ENCODE measurements at regions not wholly inside any gene's neighbourhood (a gene's known extent, or its start where the extent isn't known, plus 50 kb on each side); places are given as distances from the start of the nearest gene placed in this dataset.

DNA sequence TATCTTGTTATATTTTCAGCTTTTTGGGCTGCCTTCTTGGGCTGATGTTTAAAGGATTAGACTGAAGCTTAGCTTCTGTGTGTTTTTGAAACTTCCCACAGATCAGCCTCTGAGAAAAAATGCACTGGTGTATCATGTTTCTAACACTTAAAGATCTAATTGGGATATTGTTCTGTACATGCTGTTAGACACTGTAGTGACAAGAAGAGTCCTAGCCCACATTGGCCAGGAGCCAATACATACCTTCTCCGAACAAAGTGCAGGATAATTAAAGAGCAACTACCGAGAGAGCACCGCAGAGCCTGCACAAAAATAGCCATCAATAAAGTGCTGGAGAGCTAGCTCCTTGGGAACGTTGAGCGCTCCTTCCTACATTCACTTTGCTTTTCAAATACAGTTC, 289.4 kb upstream of the SP8 start:
- Histone ChIP-seq H3K27ac (ENCODE audit: control insufficient read depth, insufficient read depth) (no peak overlapping the region), H3K9me3 (replicated peaks; ENCODE audit: control insufficient read depth, insufficient read depth, low read length) (no peaks in the 10 kb centered on the region), H3K4me2 (ENCODE audit: control insufficient read depth, insufficient read depth) (no peak overlapping the region), H3K4me1 (ENCODE audit: control insufficient read depth, insufficient read depth, low read length) (no peaks in the 10 kb centered on the region), H3K4me3 (no peak overlapping the region), H4K20me1 (ENCODE audit: control insufficient read depth, insufficient read depth) (no peaks in the 10 kb centered on the region), H3K36me3 (ENCODE audit: control insufficient read depth in 2 of 2, insufficient read depth in 2 of 2, low read length in 1 of 2) (no peaks in the 10 kb centered on the region), H3K79me2 (ENCODE audit: control insufficient read depth, insufficient read depth, low read length) (no peaks in the 10 kb centered on the region), H3K27me3 (replicated peaks in 1 of 2; ENCODE audit: control insufficient read depth in 2 of 2, insufficient read depth in 2 of 2, low read length in 1 of 2) (no peaks in the 10 kb centered on the region), H3K9ac (ENCODE audit: control insufficient read depth, insufficient read depth, low read length) (no peak overlapping the region), H2AFZ (ENCODE audit: control insufficient read depth, low read depth, low read length) (no peak overlapping the region)
- intact Hi-C loops (cut with micrococcal nuclease; ENCODE audit: unreplicated experiment) (no loop called here), in situ Hi-C loops (cut with MboI) (no loop called here)
- ChIA-PET SMC1A (ENCODE audit: uncharacterized antibody, unreplicated experiment) (interaction anchor here (1.4 kb wide), 1 partner anchor 33 kb away, joined by 4 read pairs; no protein-coding TSS in a partner anchor), RAD21 (ENCODE audit: unreplicated experiment) (no interaction called here), POLR2A (no interaction called here), CTCF (interaction anchor here (1.2 to 1.7 kb wide), 3 partner anchors 19 to 250 kb away, joined by 3 to 6 read pairs (median 4); no protein-coding TSS in a partner anchor)
- no peak for ATAC-seq
- 40% methylated on average over 5 of the region's 5 CpGs for WGBS (ENCODE audit: insufficient coverage, insufficient replicate concordance, low lambda C conversion rate, missing lambda C conversion rate)
- FAIRE-seq: no peak
- no TSS peak for BruUV-seq (replicated peaks)
- TF ChIP-seq RCOR1 (conservative IDR thresholded peaks at IDR 0.05; ENCODE audit: low read depth, low read length): no peak
- TF ChIP-seq SIX5 (IDR thresholded peaks at IDR 0.05; ENCODE audit: low read depth, low read length, severe bottlenecking): no peak
- no peak for TF ChIP-seq ZNF24 (IDR thresholded peaks at IDR 0.05)
- TF ChIP-seq, protein P1, sequence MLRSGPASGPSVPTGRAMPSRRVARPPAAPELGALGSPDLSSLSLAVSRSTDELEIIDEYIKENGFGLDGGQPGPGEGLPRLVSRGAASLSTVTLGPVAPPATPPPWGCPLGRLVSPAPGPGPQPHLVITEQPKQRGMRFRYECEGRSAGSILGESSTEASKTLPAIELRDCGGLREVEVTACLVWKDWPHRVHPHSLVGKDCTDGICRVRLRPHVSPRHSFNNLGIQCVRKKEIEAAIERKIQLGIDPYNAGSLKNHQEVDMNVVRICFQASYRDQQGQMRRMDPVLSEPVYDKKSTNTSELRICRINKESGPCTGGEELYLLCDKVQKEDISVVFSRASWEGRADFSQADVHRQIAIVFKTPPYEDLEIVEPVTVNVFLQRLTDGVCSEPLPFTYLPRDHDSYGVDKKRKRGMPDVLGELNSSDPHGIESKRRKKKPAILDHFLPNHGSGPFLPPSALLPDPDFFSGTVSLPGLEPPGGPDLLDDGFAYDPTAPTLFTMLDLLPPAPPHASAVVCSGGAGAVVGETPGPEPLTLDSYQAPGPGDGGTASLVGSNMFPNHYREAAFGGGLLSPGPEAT (IDR thresholded peaks at IDR 0.05; ENCODE audit: low read depth): no peak
- TF ChIP-seq, protein P2, sequence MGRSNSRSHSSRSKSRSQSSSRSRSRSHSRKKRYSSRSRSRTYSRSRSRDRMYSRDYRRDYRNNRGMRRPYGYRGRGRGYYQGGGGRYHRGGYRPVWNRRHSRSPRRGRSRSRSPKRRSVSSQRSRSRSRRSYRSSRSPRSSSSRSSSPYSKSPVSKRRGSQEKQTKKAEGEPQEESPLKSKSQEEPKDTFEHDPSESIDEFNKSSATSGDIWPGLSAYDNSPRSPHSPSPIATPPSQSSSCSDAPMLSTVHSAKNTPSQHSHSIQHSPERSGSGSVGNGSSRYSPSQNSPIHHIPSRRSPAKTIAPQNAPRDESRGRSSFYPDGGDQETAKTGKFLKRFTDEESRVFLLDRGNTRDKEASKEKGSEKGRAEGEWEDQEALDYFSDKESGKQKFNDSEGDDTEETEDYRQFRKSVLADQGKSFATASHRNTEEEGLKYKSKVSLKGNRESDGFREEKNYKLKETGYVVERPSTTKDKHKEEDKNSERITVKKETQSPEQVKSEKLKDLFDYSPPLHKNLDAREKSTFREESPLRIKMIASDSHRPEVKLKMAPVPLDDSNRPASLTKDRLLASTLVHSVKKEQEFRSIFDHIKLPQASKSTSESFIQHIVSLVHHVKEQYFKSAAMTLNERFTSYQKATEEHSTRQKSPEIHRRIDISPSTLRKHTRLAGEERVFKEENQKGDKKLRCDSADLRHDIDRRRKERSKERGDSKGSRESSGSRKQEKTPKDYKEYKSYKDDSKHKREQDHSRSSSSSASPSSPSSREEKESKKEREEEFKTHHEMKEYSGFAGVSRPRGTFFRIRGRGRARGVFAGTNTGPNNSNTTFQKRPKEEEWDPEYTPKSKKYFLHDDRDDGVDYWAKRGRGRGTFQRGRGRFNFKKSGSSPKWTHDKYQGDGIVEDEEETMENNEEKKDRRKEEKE (IDR thresholded peaks at IDR 0.05): no peak
- TF ChIP-seq TBL1XR1 (IDR thresholded peaks at IDR 0.05; ENCODE audit: low read depth, low read length): no peak
- TF ChIP-seq POLR2AphosphoS5 (IDR thresholded peaks at IDR 0.05; ENCODE audit: low read length): no peak
- TF ChIP-seq E4F1 (IDR thresholded peaks at IDR 0.05; ENCODE audit: borderline replicate concordance, partially characterized antibody): no peak
- no peak for TF ChIP-seq HSF1 (IDR thresholded peaks at IDR 0.05; ENCODE audit: low read depth, low read length)
- TF ChIP-seq MTA2 (IDR thresholded peaks at IDR 0.05; ENCODE audit: low read depth): no peak
- no peak for DNase-seq (ENCODE audit: low read depth, low spot score)
